Breast epithelium (tissue), 4 donors: ENCODE measurements at regions not wholly inside any gene's neighbourhood (a gene's known extent, or its start where the extent isn't known, plus 50 kb on each side); places are given as distances from the start of the nearest gene placed in this dataset.

Experiments
- DNase-seq, 2 donors: peaks; one replicate each; pipeline ENCODE4 v3.0.0-alpha.2; 2019; ENCODE audit warnings: low spot score in 2 of 2
- H3K27ac ChIP-seq, 2 donors: fragments of 200-600 bp; sonication (generic) in 1 of 2; one replicate each; pipeline ENCODE4 v1.5.1; 2016 to 2019; ENCODE audit warnings: mild to moderate bottlenecking in 1 of 2
- H3K27me3 ChIP-seq, 2 donors: fragments of 200-600 bp; sonication (generic) in 1 of 2; one replicate each; pipeline versions ENCODE4 v1.5.1 to v1.6.0; 2017 to 2019; ENCODE audit warnings: control low read depth in 1 of 2, mild to moderate bottlenecking in 1 of 2
- H3K36me3 ChIP-seq: fragments of 200-600 bp; one replicate; pipeline ENCODE4 v1.5.1; 2019
- H3K4me1 ChIP-seq, 2 donors: fragments of 200-600 bp; sonication (generic); one replicate each; pipeline ENCODE4 v1.5.1; 2016 to 2019; ENCODE audit warnings: control low read depth in 1 of 2
- H3K4me3 ChIP-seq, 3 donors: fragments of 200-600 bp; sonication (generic); 1 replicate in 2 of 3; 2 replicates in 1 of 3; pipeline ENCODE4 v1.5.1; 2016 to 2019; ENCODE audit warnings: mild to moderate bottlenecking in 3 of 3, moderate library complexity in 2 of 3
- H3K9me3 ChIP-seq, 2 donors: fragments of 200-600 bp; sonication (generic) in 1 of 2; one replicate each; pipeline ENCODE4 v1.5.1; 2016 to 2019; ENCODE audit warnings: control low read depth in 1 of 2
- POLR2A ChIP-seq: fragments of 450-650 bp; IDR thresholded peaks from one replicate; pipeline ENCODE4 v1.6.1; 2016; ENCODE audit warnings: antibody characterized with exemption, mild to moderate bottlenecking, moderate library complexity
- POLR2AphosphoS5 ChIP-seq, 3 donors: sonication (generic); formaldehyde crosslinking; IDR thresholded peaks; one replicate each; pipeline ENCODE4 v1.6.1; 2017; ENCODE audit warnings: antibody characterized with exemption in 3 of 3
- intact Hi-C: fragments of 100-400 bp; cut with DNase I; formaldehyde crosslinking; loops from one replicate; pipeline ENCODE4 v1.15.1; 2023; ENCODE audit warnings: low total_unique reads
- TF ChIP-seq, protein P1 (sequence below), 3 donors: fragments of 450-650 bp; IDR thresholded peaks; one replicate each; pipeline ENCODE4 v1.5.1; 2016 to 2017; ENCODE audit warnings: antibody characterized with exemption in 3 of 3, mild to moderate bottlenecking in 3 of 3, moderate library complexity in 3 of 3

DNA sequence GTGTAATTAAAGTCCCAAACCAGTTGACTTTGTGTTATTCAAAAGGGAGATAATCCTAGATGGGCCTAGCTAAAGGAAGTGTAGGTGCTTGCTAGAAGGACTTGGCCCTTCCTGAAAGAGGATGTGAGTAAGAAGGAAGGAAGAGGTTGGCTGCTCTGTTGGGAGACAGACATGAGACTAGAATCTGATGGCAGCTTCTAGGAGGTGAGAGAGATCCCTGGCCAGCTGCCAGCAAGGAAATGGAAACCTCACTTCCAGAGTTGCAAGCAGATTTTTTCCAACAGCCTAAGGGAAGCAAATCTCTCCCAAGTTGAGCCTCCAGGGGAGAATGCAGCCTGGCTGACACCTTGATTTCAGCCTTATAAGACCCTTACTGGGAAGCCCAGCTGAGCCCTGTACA is 368.4 kb upstream of the ZMIZ1 start:
- H3K4me1 ChIP-seq, result no peaks in the 10 kb centered on the region
- intact Hi-C loops, result no loop called here
- no peaks in the 10 kb centered on the region for H3K27me3 ChIP-seq
- no peak for TF ChIP-seq POLR2A
- TF ChIP-seq POLR2AphosphoS5 (IDR thresholded peaks at IDR 0.05), result no peak
- TF ChIP-seq, protein P1, sequence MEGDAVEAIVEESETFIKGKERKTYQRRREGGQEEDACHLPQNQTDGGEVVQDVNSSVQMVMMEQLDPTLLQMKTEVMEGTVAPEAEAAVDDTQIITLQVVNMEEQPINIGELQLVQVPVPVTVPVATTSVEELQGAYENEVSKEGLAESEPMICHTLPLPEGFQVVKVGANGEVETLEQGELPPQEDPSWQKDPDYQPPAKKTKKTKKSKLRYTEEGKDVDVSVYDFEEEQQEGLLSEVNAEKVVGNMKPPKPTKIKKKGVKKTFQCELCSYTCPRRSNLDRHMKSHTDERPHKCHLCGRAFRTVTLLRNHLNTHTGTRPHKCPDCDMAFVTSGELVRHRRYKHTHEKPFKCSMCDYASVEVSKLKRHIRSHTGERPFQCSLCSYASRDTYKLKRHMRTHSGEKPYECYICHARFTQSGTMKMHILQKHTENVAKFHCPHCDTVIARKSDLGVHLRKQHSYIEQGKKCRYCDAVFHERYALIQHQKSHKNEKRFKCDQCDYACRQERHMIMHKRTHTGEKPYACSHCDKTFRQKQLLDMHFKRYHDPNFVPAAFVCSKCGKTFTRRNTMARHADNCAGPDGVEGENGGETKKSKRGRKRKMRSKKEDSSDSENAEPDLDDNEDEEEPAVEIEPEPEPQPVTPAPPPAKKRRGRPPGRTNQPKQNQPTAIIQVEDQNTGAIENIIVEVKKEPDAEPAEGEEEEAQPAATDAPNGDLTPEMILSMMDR (IDR thresholded peaks at IDR 0.05), result no peak
- no peak overlapping the region for H3K4me3 ChIP-seq
- no peaks in the 10 kb centered on the region for H3K9me3 ChIP-seq
- H3K27ac ChIP-seq, result no peak overlapping the region
- DNase-seq, result no peak
- no peaks in the 10 kb centered on the region for H3K36me3 ChIP-seq

DNA sequence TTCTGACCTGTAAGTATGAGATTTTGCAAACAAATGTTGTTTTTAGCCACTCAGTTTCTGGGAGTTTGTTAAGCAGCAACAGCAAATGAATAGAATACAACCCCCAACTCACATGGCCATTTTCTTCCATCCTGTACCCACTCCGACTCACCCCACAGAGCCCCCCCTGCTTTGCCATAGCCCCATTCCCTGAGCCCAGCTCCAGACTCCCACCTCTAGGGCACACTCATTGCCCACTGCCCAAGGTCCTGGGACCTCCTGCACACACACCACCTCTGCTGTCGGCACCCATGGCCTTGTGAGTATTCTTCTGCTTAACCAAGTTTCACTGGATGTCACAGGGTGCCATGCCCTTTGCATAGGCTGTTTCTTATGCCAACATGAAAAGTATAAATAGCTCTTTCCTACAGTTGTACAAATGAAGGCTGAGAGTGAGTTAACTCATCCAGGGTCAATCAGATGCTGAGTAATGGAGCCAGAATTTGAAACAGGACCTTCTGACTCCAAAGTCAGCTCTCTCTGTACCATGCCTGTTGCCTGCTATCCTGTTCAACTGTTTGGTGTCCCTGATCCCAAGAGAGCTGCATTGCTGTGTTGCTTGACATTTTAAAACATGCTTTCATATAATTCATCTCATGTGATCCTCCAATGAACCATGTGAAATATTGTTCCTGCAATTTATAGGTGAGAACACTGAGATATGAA is 367.8 kb upstream of the ZMIZ1 start:
- no peak for TF ChIP-seq POLR2A
- no peak for TF ChIP-seq POLR2AphosphoS5 (IDR thresholded peaks at IDR 0.05)
- TF ChIP-seq, protein P1 (IDR thresholded peaks at IDR 0.05), result no peak
- Histone ChIP-seq H3K27me3 (no peaks in the 10 kb centered on the region), H3K4me3 (no peak overlapping the region), H3K27ac (no peak overlapping the region), H3K36me3 (no peaks in the 10 kb centered on the region), H3K9me3 (no peaks in the 10 kb centered on the region), H3K4me1 (no peaks in the 10 kb centered on the region)
- DNase-seq, result no peak
- intact Hi-C loops, result no loop called here

DNA sequence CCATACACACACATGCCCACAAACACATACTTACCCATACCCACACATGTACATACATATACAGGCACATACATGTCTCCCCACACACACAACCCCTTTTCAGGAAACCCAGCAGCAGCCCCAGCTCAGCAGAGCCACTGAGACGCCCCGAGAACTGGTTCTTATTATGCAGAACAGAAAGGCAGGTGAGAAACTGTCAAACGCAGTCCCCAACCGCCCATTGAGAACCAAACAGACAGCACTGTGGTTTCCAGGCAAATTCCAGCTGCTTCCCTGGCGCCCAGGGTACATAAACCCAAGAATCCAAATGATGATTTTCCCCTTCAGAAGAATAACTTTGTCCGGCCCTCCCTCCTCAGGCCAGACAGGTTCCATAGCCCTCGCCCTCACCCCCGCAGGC is 366.6 kb upstream of the ZMIZ1 start:
- Histone ChIP-seq H3K4me3 (no peak overlapping the region), H3K36me3 (no peaks in the 10 kb centered on the region), H3K4me1 (no peaks in the 10 kb centered on the region), H3K27me3 (no peaks in the 10 kb centered on the region), H3K9me3 (no peaks in the 10 kb centered on the region), H3K27ac (no peak overlapping the region)
- TF ChIP-seq, protein P1 (IDR thresholded peaks at IDR 0.05), result no peak
- TF ChIP-seq POLR2AphosphoS5 (IDR thresholded peaks at IDR 0.05) (no peak), POLR2A (no peak)
- DNase-seq, result no peak
- intact Hi-C loops, result no loop called here

DNA sequence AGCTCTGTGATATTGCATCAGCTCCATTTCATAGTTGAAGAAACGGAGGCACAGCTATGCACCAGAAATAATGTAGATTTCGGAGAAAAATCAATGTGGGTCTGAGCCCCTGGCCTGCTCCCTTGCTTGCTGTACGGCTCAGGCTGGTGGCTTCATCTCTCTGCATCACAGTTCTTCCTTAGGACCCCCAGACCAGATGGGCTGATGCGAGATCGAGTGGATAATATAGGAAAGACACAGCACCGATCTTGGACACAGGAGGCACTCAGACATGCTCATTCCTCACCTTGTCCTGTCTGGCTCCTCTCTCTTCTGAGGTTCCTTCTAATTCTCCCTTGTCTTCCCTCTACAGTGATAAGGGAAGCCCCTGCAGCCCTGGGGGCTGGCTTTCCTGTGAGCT is 365.9 kb upstream of the ZMIZ1 start:
- intact Hi-C loops, result no loop called here
- Histone ChIP-seq H3K9me3 (no peaks in the 10 kb centered on the region), H3K4me3 (no peak overlapping the region), H3K27ac (no peak overlapping the region), H3K4me1 (no peaks in the 10 kb centered on the region), H3K36me3 (no peaks in the 10 kb centered on the region), H3K27me3 (no peaks in the 10 kb centered on the region)
- no peak for DNase-seq
- no peak for TF ChIP-seq POLR2AphosphoS5 (IDR thresholded peaks at IDR 0.05)
- TF ChIP-seq, protein P1 (IDR thresholded peaks at IDR 0.05), result no peak
- TF ChIP-seq POLR2A, result no peak

DNA sequence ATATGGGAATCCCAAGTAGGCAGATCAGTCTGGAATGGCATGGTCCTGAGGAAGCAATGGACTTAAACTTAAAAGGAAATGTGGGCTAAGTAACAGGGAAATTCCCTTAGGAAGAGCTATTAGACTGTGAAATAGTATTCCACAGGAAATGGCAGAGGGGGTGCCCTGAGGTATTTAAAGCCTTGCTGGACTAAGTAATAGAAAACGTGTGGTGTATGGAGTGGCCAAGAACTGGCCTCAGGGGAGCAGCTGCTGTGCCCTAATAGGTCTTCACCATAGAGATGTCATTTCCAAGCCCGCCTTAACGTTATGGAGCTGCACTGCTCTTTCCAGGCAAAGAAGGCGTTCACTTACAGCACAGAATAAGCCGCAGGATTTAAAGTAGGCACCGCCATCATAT is 365.2 kb upstream of the ZMIZ1 start:
- Histone ChIP-seq H3K4me3 (no peak overlapping the region), H3K9me3 (no peaks in the 10 kb centered on the region), H3K27ac (no peak overlapping the region), H3K27me3 (no peaks in the 10 kb centered on the region), H3K36me3 (no peaks in the 10 kb centered on the region), H3K4me1 (no peaks in the 10 kb centered on the region)
- intact Hi-C loops, result no loop called here
- no peak for DNase-seq
- TF ChIP-seq POLR2A, result no peak
- no peak for TF ChIP-seq POLR2AphosphoS5 (IDR thresholded peaks at IDR 0.05)
- TF ChIP-seq, protein P1 (IDR thresholded peaks at IDR 0.05), result no peak
